Tibial artery (tissue), 4 donors: ENCODE measurements at regions not wholly inside any gene's neighbourhood (a gene's known extent, or its start where the extent isn't known, plus 50 kb on each side); places are given as distances from the start of the nearest gene placed in this dataset.

ENCODE experiments used
- DNase-seq, 2 donors: peaks; one replicate each; pipeline ENCODE4 v3.0.0-alpha.2; 2019
- H3K27ac ChIP-seq, 2 donors: fragments of 200-600 bp; sonication (generic) in 1 of 2; 1 replicate in 1 of 2; 2 replicates in 1 of 2; pipeline ENCODE4 v1.5.1; 2018 to 2019; ENCODE audit warnings: mild to moderate bottlenecking in 1 of 2
- H3K27me3 ChIP-seq, 2 donors: fragments of 200-600 bp; sonication (generic) in 1 of 2; one replicate each; pipeline versions ENCODE4 v1.5.1 to v1.6.0; 2016 to 2019
- H3K36me3 ChIP-seq, 3 donors: fragments of 200-600 bp; sonication (generic) in 2 of 3; one replicate each; pipeline ENCODE4 v1.5.1; 2016 to 2019; ENCODE audit warnings: mild to moderate bottlenecking in 2 of 3
- H3K4me1 ChIP-seq, 4 donors: fragments of 200-600 bp; sonication (generic) in 2 of 4; 1 replicate in 3 of 4; 2 replicates in 1 of 4; pipeline ENCODE4 v1.5.1; 2016 to 2019
- H3K4me3 ChIP-seq, 2 donors: fragments of 200-600 bp; sonication (generic) in 1 of 2; 1 replicate in 1 of 2; 2 replicates in 1 of 2; pipeline ENCODE4 v1.5.1; 2018 to 2019; ENCODE audit warnings: mild to moderate bottlenecking in 2 of 2
- H3K9me3 ChIP-seq, 3 donors: fragments of 200-600 bp; sonication (generic) in 1 of 3; one replicate each; pipeline ENCODE4 v1.5.1; 2016 to 2019
- intact Hi-C: fragments of 100-400 bp; cut with DNase I; formaldehyde crosslinking; loops from one replicate; pipeline ENCODE4 v1.15.0; 2023; ENCODE audit warnings: low total_unique reads
- TF ChIP-seq, protein P1 (sequence below), 2 experiments: fragments of 200-600 bp in 1 of 2; fragments of 450-650 bp in 1 of 2; IDR thresholded peaks; one replicate each; pipeline ENCODE4 v1.5.1; 2017 to 2019; ENCODE audit warnings: antibody characterized with exemption in 2 of 2, mild to moderate bottlenecking in 1 of 2, moderate library complexity in 1 of 2

GRCh38 chr1:232682248-232682647 lies 52.3 kb upstream of the SIPA1L2 start:
- no peak for DNase-seq
- H3K4me3 ChIP-seq = no peak overlapping the region
- TF ChIP-seq, protein P1, sequence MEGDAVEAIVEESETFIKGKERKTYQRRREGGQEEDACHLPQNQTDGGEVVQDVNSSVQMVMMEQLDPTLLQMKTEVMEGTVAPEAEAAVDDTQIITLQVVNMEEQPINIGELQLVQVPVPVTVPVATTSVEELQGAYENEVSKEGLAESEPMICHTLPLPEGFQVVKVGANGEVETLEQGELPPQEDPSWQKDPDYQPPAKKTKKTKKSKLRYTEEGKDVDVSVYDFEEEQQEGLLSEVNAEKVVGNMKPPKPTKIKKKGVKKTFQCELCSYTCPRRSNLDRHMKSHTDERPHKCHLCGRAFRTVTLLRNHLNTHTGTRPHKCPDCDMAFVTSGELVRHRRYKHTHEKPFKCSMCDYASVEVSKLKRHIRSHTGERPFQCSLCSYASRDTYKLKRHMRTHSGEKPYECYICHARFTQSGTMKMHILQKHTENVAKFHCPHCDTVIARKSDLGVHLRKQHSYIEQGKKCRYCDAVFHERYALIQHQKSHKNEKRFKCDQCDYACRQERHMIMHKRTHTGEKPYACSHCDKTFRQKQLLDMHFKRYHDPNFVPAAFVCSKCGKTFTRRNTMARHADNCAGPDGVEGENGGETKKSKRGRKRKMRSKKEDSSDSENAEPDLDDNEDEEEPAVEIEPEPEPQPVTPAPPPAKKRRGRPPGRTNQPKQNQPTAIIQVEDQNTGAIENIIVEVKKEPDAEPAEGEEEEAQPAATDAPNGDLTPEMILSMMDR (IDR thresholded peaks at IDR 0.05) = no peak
- H3K4me1 ChIP-seq = no peaks in the 10 kb centered on the region
- H3K27ac ChIP-seq = no peak overlapping the region
- intact Hi-C loops = no loop called here
- H3K27me3 ChIP-seq = no peaks in the 10 kb centered on the region
- H3K36me3 ChIP-seq = no peaks in the 10 kb centered on the region
- no peaks in the 10 kb centered on the region for H3K9me3 ChIP-seq

DNA sequence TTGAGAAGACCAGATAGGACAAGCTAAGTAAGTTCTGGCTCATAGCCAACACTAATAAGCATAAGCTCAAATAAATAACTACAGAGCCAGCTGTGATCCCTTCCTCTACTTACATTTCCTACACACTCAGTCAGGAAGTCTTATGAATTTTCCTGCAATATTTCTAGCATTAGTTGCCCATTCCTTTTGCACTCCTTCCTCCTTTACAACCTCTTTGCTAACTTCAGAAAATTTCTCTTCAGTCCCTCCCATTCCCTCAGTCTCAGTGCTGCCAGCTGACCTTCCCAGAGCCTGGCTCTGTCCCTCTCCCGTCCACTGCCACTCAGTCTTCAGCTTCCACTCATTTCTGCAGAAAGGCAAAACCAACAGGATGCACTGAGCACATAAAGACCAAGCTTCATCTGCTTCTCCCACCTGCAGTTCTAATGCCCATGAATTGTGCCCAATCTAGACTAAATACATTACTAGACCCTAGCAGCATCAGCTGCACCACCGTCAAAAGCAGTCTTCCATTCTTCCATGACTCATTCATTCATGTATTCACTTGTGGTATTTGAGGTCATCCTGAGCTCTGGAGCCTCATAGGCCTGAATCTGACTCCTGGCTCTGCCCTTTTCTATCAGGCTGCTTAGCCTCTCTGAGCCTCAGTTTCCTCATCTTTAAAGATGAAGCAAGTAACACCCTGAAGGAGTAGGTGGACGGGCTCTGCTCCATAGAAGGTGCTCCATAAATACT lies 54.6 kb upstream of the SIPA1L2 start:
- no peaks in the 10 kb centered on the region for H3K27me3 ChIP-seq
- no peaks in the 10 kb centered on the region for H3K4me1 ChIP-seq
- H3K9me3 ChIP-seq = no peaks in the 10 kb centered on the region
- intact Hi-C loops = no loop called here
- TF ChIP-seq, protein P1 (IDR thresholded peaks at IDR 0.05) = no peak
- H3K27ac ChIP-seq = no peak overlapping the region
- no peak for DNase-seq
- H3K4me3 ChIP-seq = no peak overlapping the region
- H3K36me3 ChIP-seq = no peaks in the 10 kb centered on the region

- Histone ChIP-seq H3K4me1 (no peaks in the 10 kb centered on the region), H3K27me3 (peaks cover 0 to 3% of the 10 kb centered on the region in 2 donors), H3K9me3 (no peaks in the 10 kb centered on the region), H3K36me3 (no peaks in the 10 kb centered on the region), H3K27ac (no peak overlapping the region), H3K4me3 (no peak overlapping the region)
- TF ChIP-seq, protein P1 (IDR thresholded peaks at IDR 0.05) = no peak
- intact Hi-C loops = no loop called here
- no peak for DNase-seq
Observed at GRCh38 chr1:232686346-232686745, 56.4 kb upstream of the SIPA1L2 start.

DNA sequence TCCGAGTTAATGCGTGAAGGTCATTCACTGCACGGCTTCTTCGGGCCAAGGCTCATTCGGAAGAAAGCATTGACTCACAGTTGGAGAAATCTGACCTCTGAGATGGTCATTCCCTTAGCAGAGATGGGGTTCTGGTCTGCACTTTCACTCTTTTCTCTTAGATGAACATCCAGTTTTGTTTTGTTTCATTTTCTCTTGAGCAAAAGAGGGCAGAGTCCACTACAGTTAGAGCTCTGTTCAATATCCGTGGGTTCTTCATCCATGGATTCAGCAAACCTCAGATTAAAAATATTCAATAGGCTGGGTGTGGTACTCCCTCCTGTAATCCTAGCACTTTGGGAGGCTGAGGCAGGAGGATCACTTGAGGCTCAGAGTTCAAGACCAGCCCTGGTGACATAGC lies 57.4 kb upstream of the SIPA1L2 start:
- TF ChIP-seq, protein P1 (IDR thresholded peaks at IDR 0.05) = no peak
- Histone ChIP-seq H3K4me1 (no peaks in the 10 kb centered on the region), H3K4me3 (no peak overlapping the region), H3K27ac (no peak overlapping the region), H3K36me3 (no peaks in the 10 kb centered on the region), H3K27me3 (peaks cover 0 to 3% of the 10 kb centered on the region in 2 donors), H3K9me3 (no peaks in the 10 kb centered on the region)
- no peak for DNase-seq
- intact Hi-C loops = no loop called here

- intact Hi-C loops = no loop called here
- TF ChIP-seq, protein P1 (IDR thresholded peaks at IDR 0.05) = no peak
- H3K9me3 ChIP-seq = no peaks in the 10 kb centered on the region
- no peaks in the 10 kb centered on the region for H3K36me3 ChIP-seq
- no peak overlapping the region for H3K4me3 ChIP-seq
- DNase-seq = no peak
- H3K27me3 ChIP-seq = peaks cover 0 to 3% of the 10 kb centered on the region in 2 donors
- H3K4me1 ChIP-seq = no peaks in the 10 kb centered on the region
- no peak overlapping the region for H3K27ac ChIP-seq
Observed at GRCh38 chr1:232687728-232688127, 57.8 kb upstream of the SIPA1L2 start.
